Activated naive CD4-positive, alpha-beta T cell treated with anti-CD3 and anti-CD28 coated beads, Interleukin-2, amount 10 ng/mL, durations not matched to agents 7 days and 5 days (primary cell): ENCODE measurements at regions not wholly inside any gene's neighbourhood (a gene's known extent, or its start where the extent isn't known, plus 50 kb on each side); places are given as distances from the start of the nearest gene placed in this dataset.
"Not testable (repeated sequence)": the region's sequence is repeated elsewhere in the genome, so short reads cannot be mapped to it uniquely, and the experiment has no call there.

Experiments used
- CTCF ChIA-PET: fragments of 350-600 bp; sonication (Branson Sonifier 250); formaldehyde crosslinking; loops from one replicate; lab custom pipeline; 2021; ENCODE audit warnings: antibody characterized with exemption; lab: Charles Lee
- DNase-seq: peaks from one replicate; pipeline ENCODE4 v3.0.0-alpha.2; 2020
- H3K27ac Mint-ChIP-seq: one replicate; pipeline ENCODE4 v1.8.0; 2021; ENCODE audit warnings: mild to moderate bottlenecking, moderate library complexity, mixed read lengths
- H3K27me3 Mint-ChIP-seq: one replicate; pipeline ENCODE4 v1.8.0; 2021; ENCODE audit warnings: mild to moderate bottlenecking, mixed read lengths
- H3K36me3 Mint-ChIP-seq: one replicate; pipeline ENCODE4 v1.8.0; 2021; ENCODE audit warnings: mixed read lengths
- H3K4me1 Mint-ChIP-seq: one replicate; pipeline ENCODE4 v1.8.0; 2021; ENCODE audit warnings: mixed read lengths
- H3K4me3 Mint-ChIP-seq: one replicate; pipeline ENCODE4 v1.8.0; 2021; ENCODE audit warnings: mild to moderate bottlenecking, moderate library complexity, mixed read lengths
- H3K9me3 Mint-ChIP-seq: one replicate; pipeline ENCODE4 v1.8.0; 2021; ENCODE audit warnings: mixed read lengths

DNA sequence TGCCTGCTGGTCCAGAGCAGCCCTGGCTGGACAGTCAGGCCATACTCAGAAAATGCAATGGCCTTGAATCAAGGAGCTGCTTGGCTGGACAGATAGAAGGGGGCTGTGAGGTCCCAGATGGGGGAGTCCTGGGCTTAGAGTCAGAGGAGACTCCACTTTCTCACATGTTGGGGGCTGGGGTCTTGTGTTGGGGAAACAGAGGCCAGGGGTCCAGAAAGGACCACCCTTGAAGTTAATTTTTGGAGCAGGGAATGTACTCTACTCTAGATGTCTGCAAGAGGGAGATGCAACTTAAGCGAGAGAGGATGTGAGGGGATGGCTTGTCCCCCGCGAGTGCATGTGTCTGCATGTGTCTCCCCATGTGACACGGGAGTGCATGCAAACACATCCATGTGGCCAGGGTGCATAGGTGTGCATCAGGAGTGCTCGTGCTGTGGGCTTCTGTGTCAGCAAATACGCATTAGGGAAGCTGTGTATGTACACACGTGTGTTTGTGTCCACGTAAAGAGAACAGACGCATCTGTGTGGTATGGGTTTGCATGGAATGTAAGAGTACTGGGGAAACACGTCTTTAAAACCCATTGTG, 303.2 kb downstream of the MYCN start:
- no peak for DNase-seq
- Mint-ChIP-seq H3K4me3 (no peak overlapping the region), H3K9me3 (no peaks in the 10 kb centered on the region), H3K27me3 (peaks cover 9% of the 10 kb centered on the region), H3K27ac (no peak overlapping the region), H3K36me3 (no peaks in the 10 kb centered on the region), H3K4me1 (no peaks in the 10 kb centered on the region)
- CTCF ChIA-PET = no interaction called here

DNA sequence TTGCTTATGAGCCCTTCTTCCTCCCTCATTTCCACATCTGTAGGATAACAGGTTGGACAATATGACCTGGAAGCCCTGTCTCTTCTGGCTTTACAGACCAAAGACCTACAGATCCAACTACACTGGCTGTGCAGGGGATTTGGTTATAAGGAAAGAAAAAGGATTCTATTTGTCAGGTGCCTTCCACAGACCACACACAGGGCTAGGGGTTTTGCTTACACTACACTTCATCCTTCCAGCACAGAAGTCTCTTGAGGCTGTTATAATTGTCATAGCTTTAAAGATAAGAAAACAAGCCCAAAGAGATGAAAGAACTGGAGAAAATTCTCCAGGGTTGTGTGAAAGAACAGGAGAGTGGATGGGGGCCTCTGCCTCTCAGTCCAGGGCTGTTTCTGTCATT, 302.6 kb downstream of the MYCN start:
- no peak for DNase-seq
- Mint-ChIP-seq H3K27me3 (peaks cover 9% of the 10 kb centered on the region), H3K36me3 (no peaks in the 10 kb centered on the region), H3K27ac (no peak overlapping the region), H3K4me1 (no peaks in the 10 kb centered on the region), H3K4me3 (no peak overlapping the region), H3K9me3 (no peaks in the 10 kb centered on the region)
- CTCF ChIA-PET = no interaction called here

DNA sequence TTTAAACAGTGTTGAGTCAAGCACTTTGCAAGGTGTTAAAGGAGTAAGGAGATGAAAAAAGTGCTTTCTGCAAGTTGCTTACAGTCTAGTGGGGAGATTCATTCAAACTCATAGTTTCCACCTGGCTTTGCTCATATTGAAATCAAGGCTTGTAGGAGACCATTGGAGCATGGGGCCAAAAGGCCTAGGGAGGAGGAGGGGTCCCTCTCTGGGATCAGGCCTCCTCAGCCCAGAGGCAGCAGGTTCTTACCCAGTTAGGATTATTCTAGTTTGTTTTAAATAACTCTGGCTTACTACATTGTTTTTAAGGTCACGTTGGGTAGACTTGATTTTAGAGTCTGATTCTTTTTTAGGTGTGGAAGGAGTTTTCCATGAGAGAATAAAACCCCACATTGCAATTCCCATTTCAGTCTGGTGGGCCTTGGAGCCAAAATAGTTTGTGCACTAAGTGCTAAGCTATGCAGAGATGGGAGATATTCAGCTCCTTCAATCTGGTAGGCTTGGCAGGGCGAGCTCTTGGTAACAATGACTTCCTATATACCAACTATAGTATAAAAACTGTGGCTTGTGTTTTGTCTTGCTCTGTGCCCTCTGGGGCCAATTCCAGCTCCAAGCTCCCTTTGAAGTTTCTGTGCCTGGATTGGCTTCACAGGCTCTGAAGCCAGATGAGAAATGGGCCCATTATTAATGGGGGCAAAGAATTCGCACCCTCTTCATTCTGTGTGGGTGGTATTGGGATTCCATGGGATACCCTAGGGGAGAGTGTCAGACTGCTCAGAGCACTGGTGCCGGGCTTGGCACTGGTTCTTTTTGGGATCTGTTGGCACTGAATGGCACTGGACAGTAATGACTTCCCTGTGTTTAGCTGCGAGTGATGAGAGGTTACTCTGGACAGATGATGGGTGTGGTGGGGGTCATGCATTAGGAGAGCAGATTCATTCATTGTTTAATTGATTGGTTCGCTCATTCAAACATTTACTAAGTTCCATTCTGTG, 301.1 kb downstream of the MYCN start:
- peaks cover 9% of the 10 kb centered on the region for H3K27me3 Mint-ChIP-seq
- no peaks in the 10 kb centered on the region for H3K9me3 Mint-ChIP-seq
- no peak overlapping the region for H3K4me3 Mint-ChIP-seq
- CTCF ChIA-PET = no interaction called here
- H3K4me1 Mint-ChIP-seq = no peaks in the 10 kb centered on the region
- no peak for DNase-seq
- no peak overlapping the region for H3K27ac Mint-ChIP-seq
- no peaks in the 10 kb centered on the region for H3K36me3 Mint-ChIP-seq

DNA sequence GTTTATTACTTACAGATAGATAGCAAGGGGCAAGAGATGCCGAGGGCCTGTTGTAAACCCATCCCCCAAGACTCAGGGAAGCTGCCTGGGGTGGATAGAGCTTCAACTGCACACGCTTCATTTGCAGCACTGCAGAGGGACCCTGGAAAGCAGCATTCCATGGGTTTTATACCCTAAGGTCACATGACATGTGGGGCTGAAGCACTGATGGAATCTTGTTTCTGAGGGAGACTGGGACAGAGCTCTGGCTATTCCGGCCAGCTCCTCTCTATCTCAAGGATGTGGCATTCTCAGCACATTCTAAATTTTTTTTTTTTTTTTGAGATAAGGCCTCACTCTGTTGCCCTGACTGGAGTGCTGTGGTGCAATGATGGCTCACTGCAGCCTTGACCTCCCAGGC, 300.1 kb downstream of the MYCN start:
- H3K4me3 Mint-ChIP-seq = no peak overlapping the region
- CTCF ChIA-PET = no interaction called here
- H3K36me3 Mint-ChIP-seq = no peaks in the 10 kb centered on the region
- DNase-seq = no peak
- no peak overlapping the region for H3K27ac Mint-ChIP-seq
- H3K4me1 Mint-ChIP-seq = no peaks in the 10 kb centered on the region
- peaks cover 9% of the 10 kb centered on the region for H3K27me3 Mint-ChIP-seq
- H3K9me3 Mint-ChIP-seq = no peaks in the 10 kb centered on the region

DNA sequence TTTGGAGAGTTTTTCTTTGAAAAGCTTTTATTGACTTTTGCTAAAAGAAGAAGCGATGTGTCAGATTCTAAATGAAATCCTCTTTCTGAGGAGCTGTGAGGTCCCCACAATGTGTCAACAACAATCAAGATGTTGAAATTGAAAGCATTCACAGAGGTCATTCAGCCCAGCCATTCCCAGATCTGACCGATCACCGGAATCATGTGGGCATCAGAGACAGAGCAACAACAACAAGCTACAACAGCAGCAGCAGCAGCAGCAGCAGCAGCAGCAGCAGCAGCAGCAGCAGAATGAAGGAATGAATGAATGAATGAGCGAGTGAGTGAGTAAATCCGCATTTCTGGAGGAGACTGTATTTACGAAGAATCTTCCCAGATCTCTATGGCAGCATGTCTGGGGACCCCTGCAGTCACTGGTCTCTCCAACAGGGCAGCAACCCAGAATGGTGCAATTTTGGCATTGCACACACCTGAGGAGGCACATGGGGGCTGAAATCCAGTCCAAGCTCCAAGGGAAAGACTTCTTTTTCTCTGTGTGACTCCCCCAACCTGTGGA, 299.0 kb downstream of the MYCN start:
- no peak for DNase-seq
- Mint-ChIP-seq H3K4me3 (no peak overlapping the region), H3K27me3 (peaks cover 9% of the 10 kb centered on the region), H3K9me3 (no peaks in the 10 kb centered on the region), H3K36me3 (no peaks in the 10 kb centered on the region), H3K27ac (no peak overlapping the region), H3K4me1 (no peaks in the 10 kb centered on the region)
- CTCF ChIA-PET = no interaction called here

DNA sequence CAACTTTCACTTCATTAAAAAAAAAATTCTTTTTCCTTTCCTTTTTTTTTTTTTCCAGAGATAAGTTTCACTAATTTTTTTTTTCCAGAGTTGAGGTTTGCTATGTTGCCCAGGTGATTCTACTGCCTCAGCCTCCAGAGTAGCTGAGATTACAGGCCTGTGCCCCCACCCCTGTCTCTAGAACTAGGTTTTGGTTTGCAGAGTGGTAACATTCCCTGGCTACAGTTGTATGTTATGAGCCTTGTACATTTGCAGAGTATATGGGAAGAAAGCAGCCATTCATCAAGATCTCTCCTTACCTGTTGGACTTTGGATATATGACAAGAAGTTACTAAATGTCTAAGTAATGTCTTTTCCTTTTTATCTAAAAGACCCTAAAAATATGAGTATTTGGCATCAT, 298.4 kb downstream of the MYCN start:
- Mint-ChIP-seq H3K27me3 (peaks cover 9% of the 10 kb centered on the region), H3K27ac (no peak overlapping the region), H3K4me3 (no peak overlapping the region), H3K36me3 (no peaks in the 10 kb centered on the region), H3K4me1 (no peaks in the 10 kb centered on the region), H3K9me3 (no peaks in the 10 kb centered on the region)
- no peak for DNase-seq
- CTCF ChIA-PET = no interaction called here

DNA sequence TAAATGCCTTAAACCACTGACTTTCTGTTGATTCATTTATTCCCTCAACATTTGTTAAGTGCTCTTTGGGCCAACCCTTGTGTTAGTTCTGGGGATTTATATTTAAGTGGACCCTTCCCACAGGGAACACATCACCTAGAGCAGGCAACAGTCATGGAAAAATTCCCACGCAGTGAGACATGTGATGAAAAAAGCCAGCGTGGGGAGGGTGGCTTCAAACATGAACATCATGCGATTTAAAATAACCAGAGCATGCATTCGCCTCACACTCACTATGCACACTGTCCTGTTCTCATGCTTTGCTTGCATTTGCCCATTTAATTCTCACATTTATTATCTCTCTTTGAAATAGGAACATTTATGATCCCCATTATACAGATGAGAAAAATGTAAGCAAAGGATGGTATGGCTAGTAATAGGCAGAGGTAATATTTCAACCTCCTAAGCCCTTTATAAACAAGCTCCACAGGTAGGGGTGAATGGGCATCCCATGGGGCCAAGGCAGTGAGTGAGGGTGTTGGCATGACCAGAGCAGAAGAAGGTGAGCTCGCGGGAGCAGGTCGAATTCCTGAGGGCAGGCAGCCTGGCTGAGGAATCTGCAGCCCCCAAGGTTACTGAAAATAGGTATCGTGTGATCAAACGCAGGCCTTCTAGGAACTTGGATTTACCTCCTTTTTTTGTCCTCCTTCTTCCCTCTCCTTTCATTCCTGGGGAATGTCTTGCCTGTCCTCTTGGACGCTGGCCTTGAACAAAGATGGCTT, 297.8 kb downstream of the MYCN start:
- Mint-ChIP-seq H3K9me3 (no peaks in the 10 kb centered on the region), H3K27me3 (peaks cover 9% of the 10 kb centered on the region), H3K4me1 (no peaks in the 10 kb centered on the region), H3K27ac (no peak overlapping the region), H3K4me3 (no peak overlapping the region), H3K36me3 (no peaks in the 10 kb centered on the region)
- DNase-seq = no peak
- CTCF ChIA-PET = no interaction called here

DNA sequence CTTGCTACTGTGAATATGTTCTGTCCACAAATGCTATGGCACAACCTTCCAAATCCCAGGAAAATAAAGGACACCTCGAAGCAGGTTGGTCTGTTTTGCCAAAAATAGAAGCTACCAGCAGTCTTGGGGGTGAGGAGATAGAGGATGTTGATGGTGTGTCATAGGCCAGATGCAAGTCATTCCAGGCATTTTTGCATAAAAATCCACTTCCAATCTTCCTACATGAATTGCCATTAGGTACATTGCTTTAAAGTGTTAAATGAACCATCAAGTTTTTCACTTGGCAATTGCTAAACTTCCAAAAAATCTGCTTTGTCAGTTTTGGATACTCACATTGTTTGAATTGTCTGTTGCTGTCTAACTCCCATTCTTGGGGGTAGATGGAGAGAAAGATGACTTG, 295.4 kb downstream of the MYCN start:
- Mint-ChIP-seq H3K4me1 (no peaks in the 10 kb centered on the region), H3K9me3 (no peaks in the 10 kb centered on the region), H3K27ac (no peak overlapping the region), H3K4me3 (no peak overlapping the region), H3K36me3 (no peaks in the 10 kb centered on the region), H3K27me3 (peaks cover 5% of the 10 kb centered on the region)
- CTCF ChIA-PET = no interaction called here
- DNase-seq = no peak

DNA sequence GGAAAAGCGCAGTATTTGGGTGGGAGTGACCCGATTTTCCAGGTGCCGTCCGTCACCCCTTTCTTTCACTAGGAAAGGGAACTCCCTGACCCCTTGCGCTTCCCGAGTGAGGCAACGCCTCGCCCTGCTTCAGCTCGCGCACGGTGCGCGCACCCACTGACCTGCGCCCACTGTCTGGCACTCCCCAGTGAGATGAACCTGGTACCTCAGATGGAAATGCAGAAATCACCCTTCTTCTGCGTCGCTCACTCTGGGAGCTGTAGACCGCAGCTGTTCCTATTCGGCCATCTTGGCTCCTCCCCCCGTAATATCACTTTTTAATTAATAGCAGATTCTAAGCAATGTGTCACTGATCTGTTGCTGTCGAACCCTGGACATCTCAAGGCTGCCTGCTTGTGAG, 294.9 kb downstream of the MYCN start:
- H3K4me1 Mint-ChIP-seq, H3K27ac Mint-ChIP-seq, H3K27me3 Mint-ChIP-seq, CTCF ChIA-PET, H3K4me3 Mint-ChIP-seq, DNase-seq, H3K36me3 Mint-ChIP-seq, H3K9me3 Mint-ChIP-seq: not testable (repeated sequence)

DNA sequence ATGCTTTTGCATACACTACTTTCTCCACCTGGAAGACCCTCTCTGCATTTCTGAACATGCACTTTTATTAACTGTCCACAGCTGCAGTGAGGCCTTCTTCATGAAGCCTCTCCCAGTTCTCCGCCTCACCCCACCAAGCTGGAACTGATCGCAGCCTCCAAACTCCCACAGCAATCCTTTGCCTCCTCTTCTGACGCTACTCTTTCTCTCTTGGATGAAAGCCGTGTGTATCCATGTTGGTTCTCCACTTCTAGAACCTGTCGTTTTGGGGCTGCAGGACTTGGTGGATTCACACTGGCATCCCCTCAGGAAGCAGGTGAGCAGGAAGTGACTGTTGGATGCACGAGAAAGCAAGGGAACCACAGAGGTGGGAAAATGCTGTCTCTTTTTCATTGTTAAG, 288.6 kb downstream of the MYCN start:
- no peak for DNase-seq
- no peak overlapping the region for H3K4me3 Mint-ChIP-seq
- no peaks in the 10 kb centered on the region for H3K27me3 Mint-ChIP-seq
- H3K27ac Mint-ChIP-seq = no peak overlapping the region
- CTCF ChIA-PET = no interaction called here
- H3K4me1 Mint-ChIP-seq = no peaks in the 10 kb centered on the region
- H3K9me3 Mint-ChIP-seq = no peaks in the 10 kb centered on the region
- no peaks in the 10 kb centered on the region for H3K36me3 Mint-ChIP-seq

DNA sequence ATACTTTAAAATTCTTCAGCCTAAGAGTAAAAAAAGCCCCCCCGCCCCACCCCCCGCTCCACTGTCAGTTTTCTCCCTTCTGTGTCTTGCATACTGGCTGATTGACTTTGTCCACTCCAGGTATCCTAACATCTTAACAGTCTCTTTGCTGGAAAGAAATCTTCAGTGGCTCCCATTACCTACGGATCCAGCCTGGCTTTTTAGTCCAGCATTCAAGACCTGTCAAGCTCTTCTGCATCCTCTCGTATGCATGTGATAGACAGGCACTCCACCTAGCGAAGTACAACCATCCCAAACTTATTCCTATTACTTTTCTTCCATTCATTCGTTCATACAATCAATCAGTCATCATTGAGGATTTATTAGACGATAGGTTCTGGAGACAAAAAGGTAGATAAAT, 288.1 kb downstream of the MYCN start:
- no peak overlapping the region for H3K27ac Mint-ChIP-seq
- DNase-seq = no peak
- H3K4me3 Mint-ChIP-seq = no peak overlapping the region
- no peaks in the 10 kb centered on the region for H3K4me1 Mint-ChIP-seq
- H3K36me3 Mint-ChIP-seq = no peaks in the 10 kb centered on the region
- H3K27me3 Mint-ChIP-seq = no peaks in the 10 kb centered on the region
- H3K9me3 Mint-ChIP-seq = no peaks in the 10 kb centered on the region
- CTCF ChIA-PET = no interaction called here

DNA sequence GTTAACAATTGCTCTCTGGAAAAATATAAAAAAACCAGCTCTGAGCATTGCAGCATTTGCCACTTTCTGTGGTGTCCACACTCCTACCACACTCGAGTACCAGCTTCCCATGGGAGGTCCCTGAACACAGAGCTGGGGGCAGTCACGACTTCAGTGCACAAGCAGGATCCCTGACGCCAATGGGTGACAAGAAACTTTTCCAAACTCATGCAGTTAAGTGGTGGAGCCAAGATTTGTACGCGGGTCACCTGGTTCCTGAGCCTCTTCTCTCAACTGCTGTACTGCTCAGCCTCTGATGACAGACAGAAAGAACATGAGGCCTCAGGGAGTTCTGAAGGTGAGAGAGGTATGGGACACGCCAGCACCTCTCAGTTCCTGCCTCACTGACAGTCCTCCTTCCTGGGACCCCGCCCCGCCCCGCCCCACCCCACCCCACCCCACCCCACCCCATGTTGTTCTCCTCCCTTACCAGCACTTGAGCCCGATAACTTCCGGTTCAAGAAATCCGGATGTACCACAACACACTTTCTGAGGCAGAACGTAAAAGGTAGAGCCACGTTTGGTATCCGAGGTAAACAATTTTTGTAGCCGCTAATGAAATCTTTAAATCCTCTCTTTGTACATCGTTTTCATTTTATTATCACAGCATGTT, 287.6 kb downstream of the MYCN start:
- Mint-ChIP-seq H3K27me3 (no peaks in the 10 kb centered on the region), H3K36me3 (no peaks in the 10 kb centered on the region), H3K4me1 (no peaks in the 10 kb centered on the region), H3K4me3 (no peak overlapping the region), H3K27ac (no peak overlapping the region), H3K9me3 (no peaks in the 10 kb centered on the region)
- CTCF ChIA-PET = no interaction called here
- no peak for DNase-seq

DNA sequence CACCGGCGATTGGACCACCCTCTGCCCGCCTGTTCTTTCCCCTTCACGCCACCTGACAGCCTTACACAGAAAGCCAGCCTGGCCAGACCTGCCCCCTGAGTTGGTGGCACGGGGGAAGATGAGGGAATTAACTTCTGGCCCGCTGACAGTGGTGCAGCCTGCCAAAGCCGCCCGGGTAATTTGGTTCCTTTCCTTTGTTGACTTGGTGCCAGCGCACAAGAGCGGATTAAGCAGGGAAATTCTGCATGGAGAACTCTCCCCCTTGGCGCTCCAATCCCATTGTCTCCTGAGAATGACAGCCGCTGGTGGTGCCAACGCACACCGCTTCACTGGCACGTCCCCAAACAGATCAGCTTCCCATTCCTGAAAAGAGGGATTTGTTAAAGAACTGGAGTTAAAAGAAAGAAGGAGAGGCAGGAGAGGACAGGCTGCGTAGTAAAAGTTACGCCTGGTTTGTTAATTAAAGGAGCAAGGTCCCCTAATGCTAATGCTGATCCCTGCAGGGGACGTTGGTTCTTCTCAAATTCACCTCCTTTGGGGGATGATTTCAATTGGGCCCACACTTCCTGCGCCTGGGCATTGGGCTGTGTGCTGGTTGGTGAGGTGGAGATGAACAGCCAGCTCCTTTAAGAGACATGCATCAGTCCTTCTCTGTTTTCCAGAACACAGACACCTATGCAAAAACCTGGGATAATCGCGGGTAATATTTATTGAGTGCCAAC, 286.8 kb downstream of the MYCN start:
- CTCF ChIA-PET = no interaction called here

More for the DNA sequence above, 286.8 kb downstream of the MYCN start:
- H3K4me1 Mint-ChIP-seq = no peaks in the 10 kb centered on the region
- H3K27me3 Mint-ChIP-seq = no peaks in the 10 kb centered on the region
- no peak overlapping the region for H3K27ac Mint-ChIP-seq
- H3K36me3 Mint-ChIP-seq = no peaks in the 10 kb centered on the region
- DNase-seq = no peak
- H3K4me3 Mint-ChIP-seq = no peak overlapping the region
- no peaks in the 10 kb centered on the region for H3K9me3 Mint-ChIP-seq
